GM12865 (cell line): ENCODE measurements at regions not wholly inside any gene's neighbourhood (a gene's known extent, or its start where the extent isn't known, plus 50 kb on each side); places are given as distances from the start of the nearest gene placed in this dataset.

Experiments used
- DNase-seq: peaks from one replicate; pipeline ENCODE4 v3.0.0; 2010; ENCODE audit warnings: low read depth
- H3K4me3 ChIP-seq: 2 replicates; pipeline ENCODE4 v1.5.1; 2011; ENCODE audit warnings: mild to moderate bottlenecking, low read depth, low read length, control low read depth
- CTCF ChIP-seq: IDR thresholded peaks from 2 replicates; pipeline ENCODE4 v1.5.1; 2011; ENCODE audit warnings: low read length, control low read depth, low read depth, inconsistent platforms; ENCODE audit not compliant: insufficient read depth; ENCODE audit errors: missing control alignments

- no peak overlapping the region for H3K4me3 ChIP-seq
- no peak for DNase-seq
- no peak for TF ChIP-seq CTCF
Measured at GRCh38 chr4:11777447-11777846, 348.8 kb upstream of the HS3ST1 start.

GRCh38 chr4:11774346-11774745 is 345.7 kb upstream of the HS3ST1 start:
- no peak for TF ChIP-seq CTCF
- H3K4me3 ChIP-seq, result no peak overlapping the region
- DNase-seq, result no peak

- no peak overlapping the region for H3K4me3 ChIP-seq
- no peak for DNase-seq
- TF ChIP-seq CTCF, result no peak
Measured at GRCh38 chr4:11773798-11774197, 345.1 kb upstream of the HS3ST1 start.

- TF ChIP-seq CTCF, result no peak
- DNase-seq, result no peak
- no peak overlapping the region for H3K4me3 ChIP-seq
Measured at GRCh38 chr4:11769434-11769833, 340.7 kb upstream of the HS3ST1 start.

GRCh38 chr4:11768251-11768972 is 339.7 kb upstream of the HS3ST1 start:
- no peak for TF ChIP-seq CTCF
- no peak for DNase-seq
- H3K4me3 ChIP-seq, result no peak overlapping the region

GRCh38 chr4:11765849-11766453 is 337.3 kb upstream of the HS3ST1 start:
- H3K4me3 ChIP-seq, result no peak overlapping the region
- DNase-seq, result peak; percentile 52
- peak; percentile 67 for TF ChIP-seq CTCF
